ENCODE measurements at regions not wholly inside any gene's neighbourhood (a gene's known extent, or its start where the extent isn't known, plus 50 kb on each side); places are given as distances from the start of the nearest gene placed in this dataset.

DNA sequence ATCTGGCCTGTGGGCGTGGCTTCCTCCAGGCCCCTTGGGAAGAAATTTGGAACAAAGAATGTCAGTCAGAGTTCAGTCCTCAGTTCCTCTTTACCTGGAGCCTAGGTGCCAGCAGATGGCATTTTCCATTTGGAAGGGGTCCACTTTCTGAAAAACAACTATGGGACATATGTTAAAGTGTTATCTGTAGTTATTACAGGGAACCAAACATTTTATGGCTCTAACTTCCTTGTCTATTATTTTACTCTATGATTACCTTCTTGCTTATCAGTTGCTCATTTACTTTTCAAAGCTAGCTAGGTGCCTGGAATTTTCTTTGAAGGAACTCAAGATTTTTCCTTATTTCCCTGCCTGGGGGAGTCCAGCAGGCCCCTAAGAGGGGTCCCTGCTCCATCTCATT is 159.8 kb upstream of the PUDP start:
- TF ChIP-seq POLR2AphosphoS5 (IDR thresholded peaks at IDR 0.05) (no peak), POLR2A (IDR thresholded peaks at IDR 0.05) (no peak)
- TF ChIP-seq, protein P1, sequence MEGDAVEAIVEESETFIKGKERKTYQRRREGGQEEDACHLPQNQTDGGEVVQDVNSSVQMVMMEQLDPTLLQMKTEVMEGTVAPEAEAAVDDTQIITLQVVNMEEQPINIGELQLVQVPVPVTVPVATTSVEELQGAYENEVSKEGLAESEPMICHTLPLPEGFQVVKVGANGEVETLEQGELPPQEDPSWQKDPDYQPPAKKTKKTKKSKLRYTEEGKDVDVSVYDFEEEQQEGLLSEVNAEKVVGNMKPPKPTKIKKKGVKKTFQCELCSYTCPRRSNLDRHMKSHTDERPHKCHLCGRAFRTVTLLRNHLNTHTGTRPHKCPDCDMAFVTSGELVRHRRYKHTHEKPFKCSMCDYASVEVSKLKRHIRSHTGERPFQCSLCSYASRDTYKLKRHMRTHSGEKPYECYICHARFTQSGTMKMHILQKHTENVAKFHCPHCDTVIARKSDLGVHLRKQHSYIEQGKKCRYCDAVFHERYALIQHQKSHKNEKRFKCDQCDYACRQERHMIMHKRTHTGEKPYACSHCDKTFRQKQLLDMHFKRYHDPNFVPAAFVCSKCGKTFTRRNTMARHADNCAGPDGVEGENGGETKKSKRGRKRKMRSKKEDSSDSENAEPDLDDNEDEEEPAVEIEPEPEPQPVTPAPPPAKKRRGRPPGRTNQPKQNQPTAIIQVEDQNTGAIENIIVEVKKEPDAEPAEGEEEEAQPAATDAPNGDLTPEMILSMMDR (IDR thresholded peaks at IDR 0.05): no peak
- no peaks in the 10 kb centered on the region for H3K4me1 ChIP-seq (replicated peaks)
- no peak overlapping the region for H3K4me3 ChIP-seq
- 76% methylated on average over 1 of the region's 1 CpG for WGBS
- H3K27me3 ChIP-seq (replicated peaks; ENCODE audit: insufficient read depth): no peaks in the 10 kb centered on the region
- intact Hi-C loops (cut with DNase I): no loop called here
- DNase-seq (ENCODE audit: low spot score): no peak
- no peaks in the 10 kb centered on the region for H3K9me3 ChIP-seq
- H3K36me3 ChIP-seq: no peaks in the 10 kb centered on the region
- H3K27ac ChIP-seq: no peak overlapping the region

DNA sequence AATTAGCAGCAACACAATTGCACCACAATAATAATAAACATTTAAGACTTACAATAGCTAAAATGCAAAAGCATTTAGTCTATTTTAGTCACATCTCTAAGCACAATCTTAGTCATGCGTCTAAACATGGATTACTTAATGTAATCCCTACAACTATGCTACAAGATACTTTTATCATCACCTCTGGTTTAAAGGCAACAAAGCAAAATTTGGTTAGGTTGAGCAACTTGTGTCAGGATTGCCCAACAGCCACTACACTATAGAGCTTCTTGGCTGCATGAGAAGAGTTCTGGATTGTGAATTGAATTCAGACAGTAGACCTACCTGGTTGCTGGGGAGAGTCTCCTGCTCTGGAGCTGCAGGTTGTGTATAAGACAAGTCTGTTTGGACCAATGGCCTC is 146.5 kb upstream of the PUDP start:
- intact Hi-C loops (cut with DNase I): no loop called here
- no peak overlapping the region for H3K27ac ChIP-seq
- no peaks in the 10 kb centered on the region for H3K27me3 ChIP-seq (replicated peaks; ENCODE audit: insufficient read depth)
- DNase-seq (ENCODE audit: low spot score): no peak
- no peak overlapping the region for H3K4me3 ChIP-seq
- H3K4me1 ChIP-seq (replicated peaks): no peaks in the 10 kb centered on the region
- WGBS: 90% methylated on average over 1 of the region's 1 CpG
- H3K9me3 ChIP-seq: no peaks in the 10 kb centered on the region
- no peaks in the 10 kb centered on the region for H3K36me3 ChIP-seq
- TF ChIP-seq POLR2AphosphoS5 (IDR thresholded peaks at IDR 0.05): no peak

DNA sequence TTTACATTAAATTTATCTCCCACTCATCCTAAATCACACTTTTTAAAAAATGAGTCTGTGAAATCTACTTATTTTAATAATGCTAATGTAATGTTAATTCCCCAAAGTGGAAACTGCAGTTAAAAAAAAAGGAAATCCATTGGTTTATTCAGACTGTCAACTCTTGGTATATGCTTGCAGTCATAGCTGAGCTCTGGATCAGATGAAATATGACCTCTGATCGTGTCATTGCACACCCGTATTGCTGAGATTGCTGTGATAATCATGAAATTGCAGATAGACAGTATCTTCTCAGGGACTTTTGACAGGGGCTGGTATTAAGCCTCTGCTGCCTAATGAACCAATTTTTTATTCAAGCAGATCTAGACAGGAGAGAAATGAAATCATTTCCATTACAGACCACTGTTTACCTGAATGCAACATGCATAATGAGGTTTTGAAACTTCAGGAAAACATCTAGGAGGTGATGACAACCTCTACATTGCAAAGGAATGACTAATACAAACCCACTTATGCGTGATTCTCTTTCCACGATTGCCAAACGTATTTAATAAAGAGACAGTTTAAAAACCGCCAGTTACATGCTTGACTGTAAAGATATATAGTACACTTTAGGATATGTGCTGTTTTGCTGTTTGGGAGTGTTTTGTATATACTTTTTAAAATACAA is 138.3 kb upstream of the PUDP start:
- Histone ChIP-seq H3K9me3 (no peaks in the 10 kb centered on the region), H3K27ac (no peak overlapping the region), H3K27me3 (replicated peaks; ENCODE audit: insufficient read depth) (no peaks in the 10 kb centered on the region), H3K4me1 (replicated peaks) (no peaks in the 10 kb centered on the region), H3K4me3 (no peak overlapping the region), H3K36me3 (no peaks in the 10 kb centered on the region)
- intact Hi-C loops (cut with DNase I): no loop called here
- TF ChIP-seq, protein P1 (IDR thresholded peaks at IDR 0.05): no peak
- TF ChIP-seq POLR2A (IDR thresholded peaks at IDR 0.05): no peak
- no peak for TF ChIP-seq POLR2AphosphoS5 (IDR thresholded peaks at IDR 0.05)
- 82% methylated on average over 6 of the region's 6 CpGs for WGBS
- DNase-seq (ENCODE audit: low spot score): no peak

DNA sequence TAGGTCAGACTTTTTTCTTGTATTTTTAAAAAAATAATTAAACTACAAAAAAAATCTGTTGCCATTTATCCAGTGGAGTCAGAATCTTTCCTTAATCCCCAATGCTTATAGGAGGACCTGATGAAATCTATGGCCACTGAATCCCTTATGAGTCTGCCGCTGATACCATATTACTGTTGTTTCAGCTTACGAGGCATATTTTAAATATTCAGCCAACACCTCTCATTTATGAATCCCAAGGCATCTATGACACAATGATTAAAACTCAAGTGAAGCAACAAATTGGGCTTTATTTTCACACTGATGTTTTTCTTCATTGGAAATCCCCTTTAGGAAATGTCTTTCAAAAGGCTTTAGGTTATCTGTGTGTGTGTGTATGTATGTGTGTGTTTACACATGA is 137.8 kb upstream of the PUDP start:
- Histone ChIP-seq H3K36me3 (no peaks in the 10 kb centered on the region), H3K9me3 (no peaks in the 10 kb centered on the region), H3K27ac (no peak overlapping the region), H3K4me3 (no peak overlapping the region), H3K27me3 (replicated peaks; ENCODE audit: insufficient read depth) (no peaks in the 10 kb centered on the region), H3K4me1 (replicated peaks) (no peaks in the 10 kb centered on the region)
- no peak for DNase-seq (ENCODE audit: low spot score)
- 100% methylated on average over 2 of the region's 2 CpGs for WGBS
- intact Hi-C loops (cut with DNase I): no loop called here
- TF ChIP-seq POLR2A (IDR thresholded peaks at IDR 0.05) (no peak), POLR2AphosphoS5 (IDR thresholded peaks at IDR 0.05) (no peak)
- TF ChIP-seq, protein P1 (IDR thresholded peaks at IDR 0.05): no peak

DNA sequence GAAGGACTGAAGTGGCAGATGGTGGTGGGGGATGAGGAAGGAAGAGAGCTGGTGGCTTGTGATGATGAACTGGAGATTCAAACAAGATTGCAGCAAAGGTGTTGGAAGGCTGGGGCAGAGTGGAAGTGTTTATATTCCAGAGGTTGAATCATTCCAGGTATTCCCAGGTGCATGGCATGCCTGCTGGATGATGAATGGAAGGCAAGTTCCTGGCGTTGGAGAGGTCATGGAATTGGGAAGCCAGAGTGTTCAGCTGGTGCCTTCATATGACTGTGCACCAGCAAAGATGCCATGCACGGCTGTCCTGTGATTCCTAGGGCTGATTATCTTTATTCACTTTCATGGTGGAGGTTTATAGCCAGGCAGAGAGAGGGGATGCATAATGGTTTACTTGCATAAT is 135.8 kb upstream of the PUDP start:
- no peaks in the 10 kb centered on the region for H3K4me1 ChIP-seq (replicated peaks)
- TF ChIP-seq, protein P1 (IDR thresholded peaks at IDR 0.05): no peak
- TF ChIP-seq POLR2A (IDR thresholded peaks at IDR 0.05): no peak
- no peak for TF ChIP-seq POLR2AphosphoS5 (IDR thresholded peaks at IDR 0.05)

More for the DNA sequence above, 135.8 kb upstream of the PUDP start:
- intact Hi-C loops (cut with DNase I): no loop called here
- Histone ChIP-seq H3K36me3 (no peaks in the 10 kb centered on the region), H3K27ac (no peak overlapping the region), H3K27me3 (replicated peaks; ENCODE audit: insufficient read depth) (no peaks in the 10 kb centered on the region), H3K9me3 (no peaks in the 10 kb centered on the region), H3K4me3 (no peak overlapping the region)
- 68% methylated on average over 2 of the region's 2 CpGs for WGBS
- no peak for DNase-seq (ENCODE audit: low spot score)

All from prostate gland (tissue), 2 donors.